Kasumi-1 (cell line): ENCODE measurements at regions not wholly inside any gene's neighbourhood (a gene's known extent, or its start where the extent isn't known, plus 50 kb on each side); places are given as distances from the start of the nearest gene placed in this dataset.

Experiments
- DNase-seq, 2 experiments: peaks; one replicate each; lab custom pipeline; 2025; lab: John Stamatoyannopoulos, UW

- DNase-seq, result no peak
These were observed 75.4 kb upstream of the FSHB start for GRCh38 chr11:30155428-30155827.

- DNase-seq, result no peak
These were observed 71.3 kb upstream of the FSHB start for GRCh38 chr11:30159546-30159945.

GRCh38 chr11:30165652-30166051 lies 65.2 kb upstream of the FSHB start:
- no peak for DNase-seq

GRCh38 chr11:30171661-30172060 lies 59.2 kb upstream of the FSHB start:
- DNase-seq, result no peak

- no peak for DNase-seq
These were observed 58.7 kb upstream of the FSHB start for GRCh38 chr11:30172158-30172557.

- DNase-seq, result peak in 1 of 2 experiments; percentile 10
These were observed 57.9 kb upstream of the FSHB start for GRCh38 chr11:30172883-30173311.

- DNase-seq, result no peak
These were observed 56.4 kb upstream of the FSHB start for GRCh38 chr11:30174265-30175020.
